Dendritic cell treated with granulocyte-macrophage colony-stimulating factor and Interleukin-4, amounts not matched to agents 40 ng/mL and 50 ng/mL, for 4 days (primary cell): ENCODE measurements at regions not wholly inside any gene's neighbourhood (a gene's known extent, or its start where the extent isn't known, plus 50 kb on each side); places are given as distances from the start of the nearest gene placed in this dataset.

Source experiments
- H3K27ac Mint-ChIP-seq: one replicate; pipeline ENCODE4 v1.8.0; 2022; ENCODE audit warnings: mild to moderate bottlenecking, mixed read lengths
- H3K27me3 Mint-ChIP-seq: one replicate; pipeline ENCODE4 v1.8.0; 2022; ENCODE audit warnings: mild to moderate bottlenecking, mixed read lengths
- H3K36me3 Mint-ChIP-seq: one replicate; pipeline ENCODE4 v1.8.0; 2022; ENCODE audit warnings: low read depth, mixed read lengths
- H3K4me1 Mint-ChIP-seq: one replicate; pipeline ENCODE4 v1.8.0; 2022; ENCODE audit warnings: low read depth, mixed read lengths
- H3K4me3 Mint-ChIP-seq: one replicate; pipeline ENCODE4 v1.8.0; 2022; ENCODE audit warnings: mild to moderate bottlenecking, moderate library complexity, mixed read lengths
- H3K9me3 Mint-ChIP-seq: one replicate; pipeline ENCODE4 v1.8.0; 2022; ENCODE audit warnings: mixed read lengths
- intact Hi-C: fragments of 100-400 bp; cut with micrococcal nuclease; formaldehyde crosslinking; loops from one replicate; pipeline ENCODE4 v1.15.0; 2022

GRCh38 chr2:186031229-186031628 is 292.6 kb downstream of the FSIP2 start:
- H3K9me3 Mint-ChIP-seq: no peaks in the 10 kb centered on the region
- H3K4me1 Mint-ChIP-seq: peaks cover 11% of the 10 kb centered on the region
- no peaks in the 10 kb centered on the region for H3K36me3 Mint-ChIP-seq
- intact Hi-C loops: no loop called here
- no peak overlapping the region for H3K27ac Mint-ChIP-seq
- H3K27me3 Mint-ChIP-seq: no peaks in the 10 kb centered on the region
- no peak overlapping the region for H3K4me3 Mint-ChIP-seq

- Mint-ChIP-seq H3K4me1 (peaks cover 11% of the 10 kb centered on the region), H3K36me3 (no peaks in the 10 kb centered on the region), H3K4me3 (no peak overlapping the region), H3K27ac (no peak overlapping the region), H3K27me3 (no peaks in the 10 kb centered on the region), H3K9me3 (no peaks in the 10 kb centered on the region)
- intact Hi-C loops: no loop called here
Observed at GRCh38 chr2:186032102-186032738, 293.6 kb downstream of the FSIP2 start.

DNA sequence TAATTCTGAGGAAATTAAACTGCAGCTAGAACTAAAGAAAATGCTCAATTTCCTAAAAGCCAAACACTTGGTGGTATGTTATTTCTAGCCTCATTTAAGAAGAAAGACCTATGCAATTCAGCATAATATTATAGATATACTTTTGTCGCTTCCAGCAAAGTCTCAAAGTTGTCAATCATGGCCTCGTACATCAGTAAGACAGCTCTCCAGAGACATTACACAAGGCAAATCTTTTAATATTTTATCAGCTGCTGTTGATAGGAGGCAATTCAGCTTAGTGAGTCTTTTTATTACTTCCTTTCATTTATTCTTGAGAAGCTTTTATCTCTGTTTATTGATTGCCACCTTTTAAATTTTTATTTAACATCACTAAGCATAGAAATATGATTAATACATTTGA is 294.3 kb downstream of the FSIP2 start:
- intact Hi-C loops: no loop called here
- H3K9me3 Mint-ChIP-seq: no peaks in the 10 kb centered on the region
- H3K27ac Mint-ChIP-seq: no peak overlapping the region
- peaks cover 10% of the 10 kb centered on the region for H3K4me1 Mint-ChIP-seq
- H3K4me3 Mint-ChIP-seq: no peak overlapping the region
- H3K27me3 Mint-ChIP-seq: no peaks in the 10 kb centered on the region
- no peaks in the 10 kb centered on the region for H3K36me3 Mint-ChIP-seq

- peaks cover 6% of the 10 kb centered on the region for H3K4me1 Mint-ChIP-seq
- H3K9me3 Mint-ChIP-seq: no peaks in the 10 kb centered on the region
- H3K4me3 Mint-ChIP-seq: no peak overlapping the region
- intact Hi-C loops: no loop called here
- H3K27me3 Mint-ChIP-seq: no peaks in the 10 kb centered on the region
- H3K27ac Mint-ChIP-seq: no peak overlapping the region
- H3K36me3 Mint-ChIP-seq: no peaks in the 10 kb centered on the region
Observed at GRCh38 chr2:186033541-186033940, 294.9 kb downstream of the FSIP2 start.

- Mint-ChIP-seq H3K4me3 (no peak overlapping the region), H3K27me3 (no peaks in the 10 kb centered on the region), H3K36me3 (no peaks in the 10 kb centered on the region), H3K4me1 (peaks cover 6% of the 10 kb centered on the region), H3K9me3 (no peaks in the 10 kb centered on the region), H3K27ac (no peak overlapping the region)
- intact Hi-C loops: no loop called here
Observed at GRCh38 chr2:186036862-186037449, 298.4 kb downstream of the FSIP2 start.

DNA sequence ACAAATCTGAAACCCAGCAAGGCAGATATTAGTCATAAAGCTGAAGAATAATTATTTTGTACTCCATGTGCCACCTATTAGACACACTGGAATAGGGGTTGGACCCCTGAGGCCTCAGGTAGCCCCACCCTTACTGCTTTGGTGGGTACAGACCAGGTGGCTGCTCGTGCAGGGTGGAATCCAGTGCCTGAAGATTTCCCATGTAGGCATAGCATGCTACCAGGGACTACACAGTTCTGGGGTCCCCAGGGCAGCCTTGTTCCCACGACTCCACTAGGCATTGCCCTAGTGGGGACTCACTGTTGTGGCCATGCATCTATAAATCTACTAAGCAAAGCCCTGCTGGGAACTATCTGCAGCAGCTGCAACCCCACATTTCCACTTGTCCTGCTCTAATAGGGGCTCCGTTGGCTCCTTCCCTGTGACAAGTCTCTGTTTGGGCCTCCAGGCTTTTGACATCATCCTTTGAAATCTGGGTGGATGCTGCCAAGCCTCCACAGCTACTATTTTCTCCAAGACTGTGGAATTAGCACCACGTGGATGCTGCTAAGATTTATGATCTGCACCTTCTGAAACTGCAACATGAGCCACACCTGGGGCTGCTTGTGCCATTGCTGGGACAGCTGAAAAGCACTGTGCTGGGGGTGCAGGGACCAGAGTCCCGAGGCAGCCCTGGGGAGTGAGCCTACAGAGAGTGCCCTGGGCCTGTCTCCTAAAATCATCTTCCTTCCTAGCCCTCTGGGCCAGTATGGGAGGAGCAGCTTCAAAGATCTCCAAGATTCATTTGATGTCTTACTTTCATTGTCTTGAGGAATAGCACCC is 303.8 kb downstream of the FSIP2 start:
- no peaks in the 10 kb centered on the region for H3K4me1 Mint-ChIP-seq
- no peaks in the 10 kb centered on the region for H3K36me3 Mint-ChIP-seq
- H3K9me3 Mint-ChIP-seq: no peaks in the 10 kb centered on the region
- H3K4me3 Mint-ChIP-seq: no peak overlapping the region
- H3K27me3 Mint-ChIP-seq: no peaks in the 10 kb centered on the region
- H3K27ac Mint-ChIP-seq: no peak overlapping the region
- intact Hi-C loops: no loop called here

- Mint-ChIP-seq H3K9me3 (no peaks in the 10 kb centered on the region), H3K27me3 (no peaks in the 10 kb centered on the region), H3K27ac (no peak overlapping the region), H3K4me1 (no peaks in the 10 kb centered on the region), H3K36me3 (no peaks in the 10 kb centered on the region), H3K4me3 (no peak overlapping the region)
- intact Hi-C loops: no loop called here
Observed at GRCh38 chr2:186044761-186045160, 306.2 kb downstream of the FSIP2 start.

GRCh38 chr2:186052930-186053329 is 314.3 kb downstream of the FSIP2 start:
- no peak overlapping the region for H3K4me3 Mint-ChIP-seq
- intact Hi-C loops: no loop called here
- H3K4me1 Mint-ChIP-seq: no peaks in the 10 kb centered on the region
- no peaks in the 10 kb centered on the region for H3K36me3 Mint-ChIP-seq
- H3K27ac Mint-ChIP-seq: no peak overlapping the region
- H3K9me3 Mint-ChIP-seq: no peaks in the 10 kb centered on the region
- H3K27me3 Mint-ChIP-seq: no peaks in the 10 kb centered on the region

DNA sequence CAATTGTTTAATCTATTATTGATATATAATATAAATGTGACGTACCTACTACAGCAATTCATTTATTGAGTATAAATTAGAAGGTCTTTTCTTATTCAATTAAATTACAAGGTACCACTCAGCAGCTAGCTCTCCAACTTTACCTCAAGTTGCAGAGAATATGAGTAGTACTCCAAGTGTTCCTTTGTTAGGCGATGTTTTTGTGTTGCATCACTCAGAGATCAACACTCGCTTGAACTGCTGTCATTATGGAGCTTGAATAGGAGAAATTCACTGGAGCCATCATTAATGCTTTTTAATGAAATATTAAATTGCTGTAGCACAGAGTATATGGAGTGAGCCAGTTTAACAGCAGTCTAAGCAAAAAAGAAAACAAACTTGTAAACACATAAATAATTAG is 320.0 kb downstream of the FSIP2 start:
- intact Hi-C loops: no loop called here
- Mint-ChIP-seq H3K27ac (no peak overlapping the region), H3K27me3 (no peaks in the 10 kb centered on the region), H3K9me3 (no peaks in the 10 kb centered on the region), H3K36me3 (no peaks in the 10 kb centered on the region), H3K4me3 (no peak overlapping the region), H3K4me1 (peaks cover 5% of the 10 kb centered on the region)

DNA sequence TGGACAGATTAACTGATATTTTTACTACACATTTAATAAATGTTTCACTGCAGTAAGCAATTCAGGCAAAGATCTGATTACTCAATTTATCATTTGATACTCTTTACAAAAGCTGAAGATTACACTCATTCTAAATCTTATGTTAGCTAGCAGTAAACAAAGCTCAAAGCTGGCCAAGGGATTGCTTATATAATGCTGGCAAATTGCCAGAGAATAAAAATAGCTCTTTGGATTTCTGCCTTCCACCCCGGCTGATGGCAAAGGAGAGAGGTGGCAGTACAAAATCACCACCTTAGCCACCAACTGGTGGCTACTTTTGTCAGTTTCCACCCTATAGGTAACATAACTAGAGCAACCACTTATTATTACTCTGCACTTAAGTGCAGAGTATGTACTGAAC is 320.5 kb downstream of the FSIP2 start:
- no peak overlapping the region for H3K27ac Mint-ChIP-seq
- no peaks in the 10 kb centered on the region for H3K27me3 Mint-ChIP-seq
- H3K36me3 Mint-ChIP-seq: no peaks in the 10 kb centered on the region
- no peak overlapping the region for H3K4me3 Mint-ChIP-seq
- intact Hi-C loops: no loop called here
- H3K9me3 Mint-ChIP-seq: peaks cover 3% of the 10 kb centered on the region
- H3K4me1 Mint-ChIP-seq: peaks cover 5% of the 10 kb centered on the region

DNA sequence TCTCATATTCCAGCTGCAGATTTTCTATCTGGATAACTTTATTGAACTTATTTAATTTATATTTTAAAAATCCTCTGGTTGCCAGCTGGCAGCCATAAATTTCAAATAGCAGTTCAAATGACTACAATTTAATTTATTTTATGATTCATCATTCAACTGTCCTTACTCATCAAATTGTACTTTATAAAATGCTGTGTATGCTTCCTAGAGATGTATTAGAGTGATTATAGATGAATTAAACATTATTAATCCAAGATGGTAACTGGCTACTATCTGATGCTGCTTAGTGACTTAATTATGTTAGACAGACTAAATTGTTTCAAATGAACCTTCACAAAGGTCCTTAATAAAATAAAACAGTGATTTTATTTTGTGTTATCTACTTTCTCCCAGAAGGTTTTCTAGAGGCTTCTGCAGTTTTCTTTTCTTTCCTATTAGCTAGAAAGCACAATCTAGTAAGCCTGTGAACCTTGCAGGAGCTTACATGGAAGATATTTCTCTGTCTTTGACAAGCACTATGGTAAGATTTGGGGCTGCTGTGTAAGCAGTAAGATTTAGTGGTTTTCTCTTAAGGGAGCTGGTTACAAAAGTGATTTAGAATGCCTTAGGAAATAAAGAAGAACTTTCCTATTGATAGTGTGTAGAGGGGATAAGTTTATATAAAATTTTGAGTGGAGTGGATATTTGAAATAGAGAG is 322.3 kb downstream of the FSIP2 start:
- no peaks in the 10 kb centered on the region for H3K27me3 Mint-ChIP-seq
- no peak overlapping the region for H3K4me3 Mint-ChIP-seq
- H3K36me3 Mint-ChIP-seq: no peaks in the 10 kb centered on the region
- H3K9me3 Mint-ChIP-seq: peaks cover 20% of the 10 kb centered on the region
- intact Hi-C loops: no loop called here
- H3K4me1 Mint-ChIP-seq: peaks cover 5% of the 10 kb centered on the region
- no peak overlapping the region for H3K27ac Mint-ChIP-seq

DNA sequence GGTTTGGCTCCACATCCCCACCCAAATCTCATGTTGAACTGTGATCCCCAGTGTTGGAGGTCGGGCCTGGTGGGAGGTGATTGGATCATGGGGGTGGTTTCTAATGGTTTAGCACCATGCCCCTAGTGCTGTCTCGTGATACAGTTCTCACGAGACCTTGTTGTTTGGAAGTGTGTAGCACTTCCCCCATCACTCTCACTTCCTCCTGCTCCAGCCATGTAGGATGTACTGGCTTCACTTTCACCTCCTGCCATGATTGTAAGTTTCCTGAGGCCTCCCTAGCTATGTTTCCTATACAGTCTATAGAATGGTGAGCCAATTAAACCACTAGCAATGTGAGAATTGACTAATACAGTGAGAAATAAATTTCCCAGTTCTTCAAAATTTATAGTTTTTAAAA is 325.9 kb downstream of the FSIP2 start:
- H3K36me3 Mint-ChIP-seq: no peaks in the 10 kb centered on the region
- no peak overlapping the region for H3K27ac Mint-ChIP-seq
- peaks cover 5% of the 10 kb centered on the region for H3K4me1 Mint-ChIP-seq
- H3K9me3 Mint-ChIP-seq: peaks cover 20% of the 10 kb centered on the region
- H3K27me3 Mint-ChIP-seq: no peaks in the 10 kb centered on the region
- H3K4me3 Mint-ChIP-seq: no peak overlapping the region
- intact Hi-C loops: no loop called here

GRCh38 chr2:186065491-186065890 is 326.9 kb downstream of the FSIP2 start:
- no peak overlapping the region for H3K4me3 Mint-ChIP-seq
- peaks cover 5% of the 10 kb centered on the region for H3K4me1 Mint-ChIP-seq
- intact Hi-C loops: no loop called here
- no peak overlapping the region for H3K27ac Mint-ChIP-seq
- H3K36me3 Mint-ChIP-seq: no peaks in the 10 kb centered on the region
- no peaks in the 10 kb centered on the region for H3K27me3 Mint-ChIP-seq
- H3K9me3 Mint-ChIP-seq: peaks cover 20% of the 10 kb centered on the region

- no peaks in the 10 kb centered on the region for H3K4me1 Mint-ChIP-seq
- H3K4me3 Mint-ChIP-seq: no peak overlapping the region
- H3K9me3 Mint-ChIP-seq: peaks cover 20% of the 10 kb centered on the region
- H3K27ac Mint-ChIP-seq: no peak overlapping the region
- H3K27me3 Mint-ChIP-seq: no peaks in the 10 kb centered on the region
- intact Hi-C loops: no loop called here
- H3K36me3 Mint-ChIP-seq: no peaks in the 10 kb centered on the region
Observed at GRCh38 chr2:186068139-186068801, 329.7 kb downstream of the FSIP2 start.
